22Rv1 (cell line): ENCODE measurements at regions not wholly inside any gene's neighbourhood (a gene's known extent, or its start where the extent isn't known, plus 50 kb on each side); places are given as distances from the start of the nearest gene placed in this dataset.
"Not testable (repeated sequence)": the region's sequence is repeated elsewhere in the genome, so short reads cannot be mapped to it uniquely, and the experiment has no call there.

Experiments used
- H3K27ac ChIP-seq: fragments of 450-650 bp; 2 replicates; pipeline ENCODE4 v1.5.1; 2017
- ZFX ChIP-seq: fragments of 450-650 bp; IDR thresholded peaks from 2 replicates; pipeline ENCODE4 v1.6.1; 2017; ENCODE audit warnings: antibody characterized with exemption, borderline replicate concordance
- TF ChIP-seq, protein P1 (sequence below): fragments of 450-650 bp; IDR thresholded peaks from 2 replicates; pipeline ENCODE4 v1.5.1; 2017; ENCODE audit warnings: mild to moderate bottlenecking

DNA sequence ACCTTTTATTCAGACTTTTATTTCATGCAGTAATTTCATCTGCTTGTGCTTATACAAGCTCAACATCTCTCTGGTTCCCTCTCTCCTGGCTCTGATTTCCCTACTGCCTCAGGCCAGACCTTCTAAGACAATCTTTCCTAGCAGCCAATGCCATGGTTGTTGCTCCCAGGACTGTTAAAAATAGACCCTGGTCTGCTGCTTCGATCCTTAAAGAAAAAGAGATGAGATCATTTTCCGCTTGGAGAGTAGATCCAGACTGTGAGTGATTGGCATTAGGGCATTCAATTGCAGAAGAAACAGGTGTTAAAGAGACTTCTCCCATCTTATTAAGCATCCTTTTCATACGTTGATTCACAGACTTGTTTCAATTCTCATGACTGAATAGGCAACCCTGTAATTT lies 68.4 kb upstream of the ITGB1 start:
- TF ChIP-seq, protein P1, sequence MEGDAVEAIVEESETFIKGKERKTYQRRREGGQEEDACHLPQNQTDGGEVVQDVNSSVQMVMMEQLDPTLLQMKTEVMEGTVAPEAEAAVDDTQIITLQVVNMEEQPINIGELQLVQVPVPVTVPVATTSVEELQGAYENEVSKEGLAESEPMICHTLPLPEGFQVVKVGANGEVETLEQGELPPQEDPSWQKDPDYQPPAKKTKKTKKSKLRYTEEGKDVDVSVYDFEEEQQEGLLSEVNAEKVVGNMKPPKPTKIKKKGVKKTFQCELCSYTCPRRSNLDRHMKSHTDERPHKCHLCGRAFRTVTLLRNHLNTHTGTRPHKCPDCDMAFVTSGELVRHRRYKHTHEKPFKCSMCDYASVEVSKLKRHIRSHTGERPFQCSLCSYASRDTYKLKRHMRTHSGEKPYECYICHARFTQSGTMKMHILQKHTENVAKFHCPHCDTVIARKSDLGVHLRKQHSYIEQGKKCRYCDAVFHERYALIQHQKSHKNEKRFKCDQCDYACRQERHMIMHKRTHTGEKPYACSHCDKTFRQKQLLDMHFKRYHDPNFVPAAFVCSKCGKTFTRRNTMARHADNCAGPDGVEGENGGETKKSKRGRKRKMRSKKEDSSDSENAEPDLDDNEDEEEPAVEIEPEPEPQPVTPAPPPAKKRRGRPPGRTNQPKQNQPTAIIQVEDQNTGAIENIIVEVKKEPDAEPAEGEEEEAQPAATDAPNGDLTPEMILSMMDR, result no peak
- TF ChIP-seq ZFX, result no peak
- no peak overlapping the region for H3K27ac ChIP-seq

DNA sequence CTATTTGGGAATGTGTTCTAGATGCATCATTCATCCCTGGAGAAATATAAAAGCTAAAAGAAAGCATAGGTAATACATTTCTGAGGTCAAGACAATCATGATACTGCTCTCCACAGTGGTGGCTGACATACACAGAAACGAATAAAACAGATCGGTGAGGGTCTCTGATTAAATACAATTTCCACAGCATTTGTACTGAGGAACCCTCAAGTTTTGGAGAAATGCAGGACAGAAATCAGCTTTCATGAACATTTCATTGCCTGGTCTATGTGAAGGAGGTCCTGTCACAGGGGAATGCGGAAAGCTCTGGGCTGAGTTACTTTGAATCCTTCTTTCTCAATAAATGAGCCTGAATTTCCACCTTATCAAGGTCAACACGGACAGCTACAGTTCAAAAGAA lies 67.9 kb upstream of the ITGB1 start:
- TF ChIP-seq, protein P1, result no peak
- TF ChIP-seq ZFX, result no peak
- no peak overlapping the region for H3K27ac ChIP-seq

DNA sequence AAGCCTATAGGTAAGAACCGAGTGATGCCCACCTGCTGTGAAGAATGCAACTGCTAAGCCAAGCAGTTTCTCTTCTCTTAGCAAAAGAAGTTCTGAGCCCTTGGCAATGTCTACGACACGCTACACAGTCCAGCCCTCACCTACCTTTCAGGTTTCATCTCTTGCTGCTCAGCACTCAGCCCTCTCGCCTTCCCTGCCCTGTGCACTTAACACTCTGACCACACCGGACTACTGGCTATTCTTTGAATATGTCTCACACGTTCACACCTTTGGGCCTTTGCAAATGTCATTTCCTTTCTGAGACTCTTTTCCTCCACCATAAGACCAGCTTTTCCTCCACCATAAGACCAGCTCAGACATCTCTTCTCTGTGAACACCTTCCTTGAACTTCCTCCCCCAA lies 67.0 kb upstream of the ITGB1 start:
- no peak for TF ChIP-seq ZFX
- TF ChIP-seq, protein P1, result no peak
- no peak overlapping the region for H3K27ac ChIP-seq

DNA sequence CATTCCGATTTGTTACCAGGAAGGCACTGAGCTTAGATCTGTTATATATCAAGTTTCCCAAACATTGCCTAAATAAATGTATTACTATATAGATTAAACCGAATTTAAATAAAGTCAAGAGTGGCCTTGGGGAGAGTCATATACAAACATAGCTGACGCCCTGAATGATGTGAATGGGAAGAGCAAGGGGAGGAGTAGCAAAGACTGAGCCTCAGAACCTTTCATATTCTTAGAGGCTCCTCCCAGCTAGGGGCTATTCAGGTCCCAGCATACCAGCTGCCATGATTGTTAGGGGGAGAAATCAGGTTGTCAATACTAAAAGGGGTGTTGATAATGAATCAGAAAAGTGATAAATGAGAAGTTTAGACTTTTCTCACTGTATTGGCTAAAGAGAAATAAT lies 64.7 kb upstream of the ITGB1 start:
- TF ChIP-seq, protein P1, result no peak
- TF ChIP-seq ZFX, result no peak
- no peak overlapping the region for H3K27ac ChIP-seq

DNA sequence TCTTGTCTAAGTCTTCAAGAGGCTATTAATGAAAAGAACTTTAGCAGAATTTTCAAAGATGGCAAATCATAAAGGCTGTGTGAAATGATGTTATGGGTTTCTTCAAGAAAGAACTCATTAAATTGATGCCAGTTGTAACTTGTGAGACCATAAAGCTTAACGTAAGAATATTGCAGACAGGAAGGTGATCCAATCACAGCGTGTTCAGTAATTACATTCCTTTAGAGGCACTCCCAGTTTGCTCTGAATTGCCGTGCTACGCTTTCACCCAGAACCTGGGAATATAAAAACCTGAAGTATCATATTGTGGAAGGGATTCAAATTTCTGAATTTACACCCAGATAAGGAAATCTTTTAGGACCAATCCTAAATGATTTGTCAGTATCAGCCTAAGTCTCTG lies 64.1 kb upstream of the ITGB1 start:
- no peak for TF ChIP-seq ZFX
- TF ChIP-seq, protein P1, result no peak

DNA sequence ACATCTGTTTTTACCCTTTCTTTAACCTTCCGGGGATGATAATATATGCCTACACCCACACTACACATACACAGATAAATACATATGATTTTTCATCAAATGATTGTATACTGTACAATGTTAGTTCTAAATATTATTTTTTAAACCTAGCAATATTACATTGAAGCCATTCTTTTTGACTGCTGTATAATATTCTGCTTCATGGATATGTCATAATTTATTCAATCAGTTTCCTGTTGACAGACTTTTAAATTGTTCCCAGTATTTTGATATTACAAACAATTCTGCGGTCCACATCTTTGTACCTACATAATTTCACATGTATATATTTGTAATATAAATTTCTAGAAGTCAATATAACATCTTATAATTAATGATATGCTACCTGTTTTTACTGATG lies 59.0 kb upstream of the ITGB1 start:
- no peak overlapping the region for H3K27ac ChIP-seq
- no peak for TF ChIP-seq ZFX
- TF ChIP-seq, protein P1, result no peak

More for the DNA sequence above, 64.1 kb upstream of the ITGB1 start:
- no peak overlapping the region for H3K27ac ChIP-seq

DNA sequence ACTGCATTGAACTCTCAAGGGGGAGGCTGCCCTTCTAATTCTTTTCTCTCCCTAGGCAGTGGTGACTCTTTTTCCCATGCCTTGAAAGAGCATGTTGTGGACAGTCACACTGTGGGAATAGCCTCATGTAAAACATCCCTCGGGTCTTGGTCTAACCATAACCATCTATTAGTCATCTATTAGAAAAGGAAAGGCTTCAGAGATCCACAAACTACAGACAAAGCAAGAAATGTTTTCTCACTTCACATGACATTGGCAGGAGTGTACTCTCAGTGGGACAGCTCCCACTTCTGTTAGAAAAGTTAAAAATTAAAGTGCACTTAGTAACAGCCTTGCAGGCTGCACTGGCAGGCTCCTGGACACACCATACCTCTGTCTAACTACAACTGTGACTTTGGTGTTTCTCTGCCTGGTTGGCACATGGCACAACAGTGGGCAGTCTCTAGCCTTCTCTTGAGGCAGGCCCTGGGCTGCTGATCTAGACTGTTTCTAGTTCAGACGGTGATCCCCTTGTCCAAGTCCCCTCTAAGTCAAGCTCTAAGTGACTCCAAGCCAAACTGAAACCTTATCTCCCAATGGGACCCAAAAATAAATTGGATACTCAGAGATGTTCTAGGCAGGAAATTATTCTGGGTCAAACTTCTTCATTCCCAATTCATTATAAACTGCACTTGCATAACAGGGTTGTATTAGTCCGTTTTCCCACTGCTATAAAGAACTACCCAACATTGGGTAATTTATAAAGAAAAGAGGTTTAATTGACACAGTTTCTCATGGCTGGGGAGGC lies 57.9 kb upstream of the ITGB1 start:
- TF ChIP-seq ZFX, result no peak
- TF ChIP-seq, protein P1, result no peak
- H3K27ac ChIP-seq, result no peak overlapping the region

DNA sequence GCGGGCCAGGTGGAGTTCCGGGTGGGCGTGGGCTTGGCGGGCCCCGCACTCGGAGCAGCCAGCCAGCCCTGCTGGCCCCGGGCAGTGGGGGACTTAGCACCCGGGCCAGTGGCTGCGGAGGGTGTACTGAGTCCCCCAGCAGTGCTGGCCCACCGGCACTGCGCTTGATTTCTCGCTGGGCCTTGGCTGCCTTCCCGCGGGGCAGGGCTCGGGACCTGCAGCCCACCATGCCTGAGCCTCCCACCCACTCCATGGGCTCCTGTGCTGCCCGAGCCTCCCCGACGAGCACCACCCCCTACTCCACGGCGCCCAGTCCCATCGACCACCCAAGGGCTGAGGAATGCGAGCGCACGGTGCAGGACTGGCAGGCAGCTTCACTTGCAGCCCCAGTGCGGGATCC lies 55.3 kb upstream of the ITGB1 start:
- not testable (repeated sequence) for H3K27ac ChIP-seq
